Parathyroid adenoma (tissue), 2 donors: ENCODE measurements at regions not wholly inside any gene's neighbourhood (a gene's known extent, or its start where the extent isn't known, plus 50 kb on each side); places are given as distances from the start of the nearest gene placed in this dataset.
"Not testable (repeated sequence)": the region's sequence is repeated elsewhere in the genome, so short reads cannot be mapped to it uniquely, and the experiment has no call there.

Experiments
- H2AFZ ChIP-seq: fragments of 300-600 bp; sonication (generic); one replicate; pipeline ENCODE4 v1.7.0; 2017; ENCODE audit warnings: antibody characterized with exemption, mild to moderate bottlenecking
- H3K27ac ChIP-seq: fragments of 300-600 bp; sonication (generic); one replicate; pipeline ENCODE4 v1.7.0; 2017
- H3K27me3 ChIP-seq: fragments of 300-600 bp; sonication (generic); one replicate; pipeline ENCODE4 v1.7.0; 2017; ENCODE audit warnings: low read length; ENCODE audit not compliant: control insufficient read depth, insufficient read depth
- H3K36me3 ChIP-seq: fragments of 300-600 bp; sonication (generic); one replicate; pipeline ENCODE4 v1.7.0; 2017; ENCODE audit warnings: low read length; ENCODE audit not compliant: control insufficient read depth, insufficient read depth
- H3K4me1 ChIP-seq: fragments of 300-600 bp; sonication (generic); one replicate; pipeline ENCODE4 v1.7.0; 2017; ENCODE audit warnings: control low read depth
- H3K4me2 ChIP-seq: fragments of 300-600 bp; sonication (generic); one replicate; pipeline ENCODE4 v1.7.0; 2017; ENCODE audit warnings: low read length
- H3K4me3 ChIP-seq: fragments of 300-600 bp; sonication (generic); one replicate; pipeline ENCODE4 v1.7.0; 2017; ENCODE audit warnings: low read depth, low read length
- H3K79me2 ChIP-seq: fragments of 300-600 bp; sonication (generic); one replicate; pipeline ENCODE4 v1.7.0; 2017; ENCODE audit warnings: control low read depth
- H3K9ac ChIP-seq: fragments of 300-600 bp; sonication (generic); one replicate; pipeline ENCODE4 v1.7.0; 2017; ENCODE audit warnings: mild to moderate bottlenecking
- H3K9me3 ChIP-seq: fragments of 300-600 bp; sonication (generic); one replicate; pipeline ENCODE4 v1.7.0; 2017; ENCODE audit warnings: low read length; ENCODE audit not compliant: control insufficient read depth
- CTCF ChIP-seq: fragments of 300-600 bp; sonication (generic); IDR thresholded peaks from one replicate; pipeline ENCODE4 v1.7.0; 2017; ENCODE audit warnings: antibody characterized with exemption, mild to moderate bottlenecking
- donor health status: primary hyperparathyroidism.

- H3K79me2 ChIP-seq, H3K36me3 ChIP-seq, H3K9me3 ChIP-seq, H3K4me3 ChIP-seq, H3K27me3 ChIP-seq: not testable (repeated sequence)
- H3K9ac ChIP-seq: peak overlapping the region; percentile 0
- peaks cover 38% of the 10 kb centered on the region for H3K4me1 ChIP-seq
- H3K4me2 ChIP-seq: peak overlapping the region; percentile 73
- peak overlapping the region; percentile 68 for H2AFZ ChIP-seq
- peak overlapping the region; percentile 100 for H3K27ac ChIP-seq
Measured at GRCh38 chr7:6990426-6991152, 164.5 kb upstream of the CCZ1B start.

- peaks cover 44% of the 10 kb centered on the region for H3K4me1 ChIP-seq
- H3K4me2 ChIP-seq: peak overlapping the region; percentile 73
- not testable (repeated sequence) for H3K9me3 ChIP-seq, H3K36me3 ChIP-seq, H3K27me3 ChIP-seq
- H3K4me3 ChIP-seq: peak overlapping the region; percentile 54
- peak overlapping the region; percentile 100 for H3K27ac ChIP-seq
- peaks cover 10% of the 10 kb centered on the region for H3K79me2 ChIP-seq
- H2AFZ ChIP-seq: peak overlapping the region; percentile 71
- peak overlapping the region; percentile 68 for H3K9ac ChIP-seq
Measured at GRCh38 chr7:6991169-6991611, 165.1 kb upstream of the CCZ1B start.

- H3K36me3 ChIP-seq, H3K9me3 ChIP-seq, H3K27me3 ChIP-seq: not testable (repeated sequence)
- H3K4me1 ChIP-seq: peaks cover 47% of the 10 kb centered on the region
- H3K27ac ChIP-seq: peak overlapping the region; percentile 100
- H2AFZ ChIP-seq: peak overlapping the region; percentile 71
- peak overlapping the region; percentile 68 for H3K9ac ChIP-seq
- peak overlapping the region; percentile 73 for H3K4me2 ChIP-seq
- peak overlapping the region; percentile 54 for H3K4me3 ChIP-seq
- peaks cover 13% of the 10 kb centered on the region for H3K79me2 ChIP-seq
Measured at GRCh38 chr7:6991686-6992085, 165.6 kb upstream of the CCZ1B start.

GRCh38 chr7:6992133-6992532 is 166.1 kb upstream of the CCZ1B start:
- peak; percentile 55 for TF ChIP-seq CTCF
- H3K9me3 ChIP-seq, H3K36me3 ChIP-seq, H3K27me3 ChIP-seq: not testable (repeated sequence)
- peak overlapping the region; percentile 71 for H2AFZ ChIP-seq
- peak overlapping the region; percentile 100 for H3K27ac ChIP-seq
- H3K4me2 ChIP-seq: peak overlapping the region; percentile 73
- peak overlapping the region; percentile 68 for H3K9ac ChIP-seq
- peaks cover 50% of the 10 kb centered on the region for H3K4me1 ChIP-seq
- peaks cover 13% of the 10 kb centered on the region for H3K79me2 ChIP-seq
- peak overlapping the region; percentile 54 for H3K4me3 ChIP-seq

GRCh38 chr7:6995026-6995425 is 169.0 kb upstream of the CCZ1B start:
- not testable (repeated sequence) for H3K9me3 ChIP-seq, H2AFZ ChIP-seq, H3K4me2 ChIP-seq, H3K27me3 ChIP-seq, H3K36me3 ChIP-seq, H3K4me3 ChIP-seq, H3K9ac ChIP-seq
- peaks cover 46% of the 10 kb centered on the region for H3K4me1 ChIP-seq
- peaks cover 25% of the 10 kb centered on the region for H3K79me2 ChIP-seq
- H3K27ac ChIP-seq: peak overlapping the region; percentile 100

- not testable (repeated sequence) for H3K36me3 ChIP-seq, H3K9ac ChIP-seq, H3K4me3 ChIP-seq, H3K4me2 ChIP-seq, H3K9me3 ChIP-seq, H3K27me3 ChIP-seq
- peak overlapping the region; percentile 100 for H3K27ac ChIP-seq
- H3K4me1 ChIP-seq: peaks cover 42% of the 10 kb centered on the region
- peaks cover 25% of the 10 kb centered on the region for H3K79me2 ChIP-seq
- H2AFZ ChIP-seq: peak overlapping the region; percentile 35
Measured at GRCh38 chr7:6995493-6996289, 169.6 kb upstream of the CCZ1B start.

- H3K79me2 ChIP-seq: peaks cover 31% of the 10 kb centered on the region
Measured at GRCh38 chr7:6999067-6999666, 173.1 kb upstream of the CCZ1B start.

More at GRCh38 chr7:6999067-6999666, 173.1 kb upstream of the CCZ1B start:
- not testable (repeated sequence) for H3K9ac ChIP-seq, H3K4me2 ChIP-seq, H3K27ac ChIP-seq, H3K27me3 ChIP-seq, H3K4me3 ChIP-seq, H2AFZ ChIP-seq, H3K9me3 ChIP-seq, H3K36me3 ChIP-seq
- H3K4me1 ChIP-seq: peaks cover 41% of the 10 kb centered on the region
